ENCODE measurements at regions not wholly inside any gene's neighbourhood (a gene's known extent, or its start where the extent isn't known, plus 50 kb on each side); places are given as distances from the start of the nearest gene placed in this dataset.
"Not testable (repeated sequence)": the region's sequence is repeated elsewhere in the genome, so short reads cannot be mapped to it uniquely, and the experiment has no call there.

DNA sequence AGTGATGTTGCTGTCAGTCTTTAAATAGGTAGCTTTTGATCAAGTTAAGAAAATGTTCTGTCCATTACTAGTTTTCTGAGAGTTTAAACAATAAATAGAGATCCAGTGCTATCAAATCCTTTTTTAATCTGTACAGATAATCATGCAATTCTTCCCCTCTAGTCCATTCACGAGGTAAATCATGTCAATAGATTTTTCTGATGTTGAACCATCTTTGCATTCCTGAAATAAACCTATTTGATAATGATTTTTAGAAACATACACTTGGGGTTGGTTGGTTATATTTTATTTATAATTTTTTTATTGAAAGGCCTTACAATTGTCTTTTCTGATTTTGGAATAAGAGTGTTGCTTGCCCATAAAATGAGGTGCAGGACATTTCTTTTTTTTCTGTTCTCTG is 95.0 kb downstream of the FAM53A start:
- no peak for DNase-seq

DNA sequence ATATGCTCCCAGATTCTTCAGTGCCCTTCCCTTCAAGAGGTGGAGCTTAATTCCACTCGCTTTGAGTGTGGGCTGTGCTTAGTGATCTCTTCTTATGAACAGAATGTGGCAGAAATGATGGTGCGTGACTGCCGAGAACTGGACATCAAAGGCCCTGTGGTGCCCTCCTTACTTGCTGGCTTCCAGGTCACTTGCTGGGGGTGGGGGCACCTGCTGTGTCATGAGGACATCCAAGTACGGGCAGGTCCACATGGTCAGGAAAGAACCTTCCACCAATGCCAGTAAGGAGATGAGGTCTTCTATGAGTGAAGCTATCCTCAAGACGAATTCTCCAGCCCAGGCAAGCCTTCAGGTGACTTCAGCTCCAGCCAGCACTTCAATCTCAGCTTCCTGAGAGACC is 95.8 kb downstream of the FAM53A start:
- DNase-seq, result no peak

DNA sequence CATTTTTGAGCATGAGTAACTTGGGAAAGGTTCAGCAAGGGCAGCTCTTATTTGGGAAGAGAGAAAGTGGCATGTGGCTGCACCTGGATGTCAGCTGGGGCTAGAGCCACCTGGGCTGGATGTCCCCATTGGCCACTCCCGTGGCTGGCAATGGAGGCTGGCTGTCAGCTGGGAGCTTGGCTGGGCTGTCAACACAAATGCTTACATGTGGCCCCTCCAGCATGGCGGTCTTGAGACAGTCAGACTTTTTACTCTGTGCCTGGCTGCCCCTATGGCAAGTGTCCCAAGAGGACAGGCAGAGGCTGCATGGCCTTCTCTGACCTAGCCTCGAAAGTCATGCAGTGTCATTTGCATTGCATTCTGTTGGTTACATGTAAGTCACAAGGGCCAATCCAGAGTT is 99.6 kb downstream of the FAM53A start:
- DNase-seq, result no peak

DNA sequence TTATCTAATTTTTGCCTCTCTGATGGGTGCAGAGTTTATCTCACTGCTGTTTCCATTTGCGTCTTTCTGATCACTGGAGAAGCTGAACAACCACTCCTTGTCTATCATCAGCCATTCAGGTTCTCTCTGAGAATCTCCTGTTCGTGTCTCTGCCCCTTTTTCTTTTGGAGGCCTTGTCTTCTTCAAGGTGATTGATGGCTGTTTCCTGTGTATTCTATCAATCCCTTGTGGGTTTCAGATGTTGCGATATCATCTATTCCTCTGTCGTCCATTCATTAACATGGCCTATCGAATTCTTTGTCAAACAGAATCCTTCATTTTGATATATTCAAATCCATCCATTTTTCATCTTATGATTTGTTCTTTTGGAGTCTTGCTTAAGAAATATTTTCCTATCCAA is 100.3 kb downstream of the FAM53A start:
- DNase-seq, result no peak

DNA sequence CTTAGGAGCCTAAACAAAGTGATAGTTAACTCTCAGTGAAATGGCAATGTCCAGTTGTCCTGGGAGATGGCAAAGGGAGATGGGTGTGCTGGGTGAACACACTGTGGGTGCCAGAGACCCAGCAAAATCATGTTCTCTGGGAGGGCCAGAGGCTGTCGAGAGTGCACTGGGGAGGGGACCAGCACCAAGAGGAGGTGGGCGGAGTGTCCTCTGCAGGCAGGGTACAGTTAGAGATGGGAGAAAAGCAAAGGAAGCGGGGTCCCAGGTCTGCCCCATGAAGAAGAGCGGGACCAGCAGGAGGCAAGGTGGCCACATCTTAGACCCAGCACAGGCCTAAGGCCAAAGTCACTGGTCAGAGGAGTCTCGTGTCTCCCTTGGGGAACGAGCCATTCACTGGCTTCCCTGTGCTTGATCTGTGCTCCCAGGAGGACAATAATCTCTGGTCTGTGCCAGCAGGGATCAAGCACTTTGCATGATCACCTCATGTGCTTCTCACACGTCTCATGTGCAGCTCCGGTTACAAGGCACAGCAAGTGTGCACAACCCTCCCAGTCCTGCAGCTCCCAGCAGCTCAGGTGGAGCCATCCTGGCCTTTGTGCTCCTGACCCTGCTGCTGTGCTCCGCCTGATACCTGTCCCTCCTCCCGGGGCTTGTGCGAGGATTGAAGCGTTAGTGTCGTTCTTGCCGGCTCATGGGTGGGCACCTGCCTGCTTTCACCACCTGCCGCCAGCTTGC is 100.9 kb downstream of the FAM53A start:
- DNase-seq, result no peak

DNA sequence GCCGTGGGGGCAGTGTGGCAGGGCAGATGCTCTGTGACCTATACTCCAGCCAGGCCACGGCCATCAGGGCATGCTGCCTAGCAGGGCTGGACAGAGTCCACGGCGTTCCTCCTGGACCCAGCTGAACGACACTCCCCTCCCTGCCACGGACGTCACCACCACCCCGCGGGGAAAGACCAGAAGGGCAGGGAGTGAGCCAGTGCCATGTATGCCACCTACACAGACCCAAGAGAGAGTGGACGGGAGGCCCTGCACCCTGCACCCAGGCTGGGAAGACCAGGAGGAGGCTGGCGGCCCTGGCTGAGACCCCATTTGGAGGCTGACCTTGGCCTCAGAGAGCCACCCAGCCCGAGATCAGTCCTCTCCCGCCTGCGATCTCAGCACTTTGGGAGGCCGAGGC is 101.9 kb downstream of the FAM53A start:
- no peak for DNase-seq

DNA sequence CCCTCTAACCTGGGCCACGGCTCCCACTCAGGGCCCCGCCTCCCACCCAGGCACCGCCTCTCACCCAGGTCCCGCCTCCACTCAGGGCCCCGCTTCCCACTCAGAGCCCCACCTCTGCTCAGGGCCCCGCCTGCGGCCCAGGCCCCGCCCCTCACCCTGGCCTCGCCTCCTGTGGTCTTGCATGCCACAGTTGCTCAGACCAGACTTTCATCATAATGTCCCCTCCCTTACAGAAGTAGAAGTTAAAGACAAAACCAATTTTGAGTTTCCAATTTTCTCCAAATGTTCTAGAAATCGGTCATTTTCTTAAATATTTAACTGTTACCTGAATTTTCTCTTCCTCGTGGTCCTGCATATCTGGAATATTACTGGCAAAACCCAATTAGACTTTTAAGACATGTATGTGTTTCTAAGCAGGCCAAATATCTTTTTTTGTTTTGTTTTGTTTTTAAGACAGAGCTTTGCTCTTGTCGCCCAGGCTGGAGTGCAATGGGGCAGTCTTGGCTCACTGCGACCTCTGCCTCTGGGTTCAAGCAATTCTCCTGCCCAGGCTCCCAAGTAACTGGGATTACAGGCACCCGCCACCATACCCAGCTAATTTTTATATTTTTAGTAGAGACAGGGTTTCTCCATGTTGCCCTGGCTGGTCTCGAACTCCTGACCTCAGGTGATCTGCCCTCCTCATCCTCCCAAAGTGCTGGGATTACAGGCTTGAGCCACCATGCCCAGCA is 102.8 kb downstream of the FAM53A start:
- peak; percentile 29 to 67 for DNase-seq

DNA sequence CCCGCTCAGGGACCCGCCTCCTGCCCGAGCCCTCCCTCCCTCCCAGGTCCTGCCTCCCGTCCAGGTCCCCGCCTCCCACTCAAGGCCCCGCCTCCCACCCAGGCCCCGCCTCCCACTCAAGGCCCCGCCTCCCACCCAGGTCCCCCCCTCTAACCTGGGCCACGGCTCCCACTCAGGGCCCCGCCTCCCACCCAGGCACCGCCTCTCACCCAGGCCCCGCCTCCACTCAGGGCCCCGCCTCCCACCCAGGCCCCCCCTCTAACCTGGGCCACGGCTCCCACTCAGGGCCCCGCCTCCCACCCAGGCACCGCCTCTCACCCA is 103.5 kb downstream of the FAM53A start:
- DNase-seq, result not testable (repeated sequence)

DNA sequence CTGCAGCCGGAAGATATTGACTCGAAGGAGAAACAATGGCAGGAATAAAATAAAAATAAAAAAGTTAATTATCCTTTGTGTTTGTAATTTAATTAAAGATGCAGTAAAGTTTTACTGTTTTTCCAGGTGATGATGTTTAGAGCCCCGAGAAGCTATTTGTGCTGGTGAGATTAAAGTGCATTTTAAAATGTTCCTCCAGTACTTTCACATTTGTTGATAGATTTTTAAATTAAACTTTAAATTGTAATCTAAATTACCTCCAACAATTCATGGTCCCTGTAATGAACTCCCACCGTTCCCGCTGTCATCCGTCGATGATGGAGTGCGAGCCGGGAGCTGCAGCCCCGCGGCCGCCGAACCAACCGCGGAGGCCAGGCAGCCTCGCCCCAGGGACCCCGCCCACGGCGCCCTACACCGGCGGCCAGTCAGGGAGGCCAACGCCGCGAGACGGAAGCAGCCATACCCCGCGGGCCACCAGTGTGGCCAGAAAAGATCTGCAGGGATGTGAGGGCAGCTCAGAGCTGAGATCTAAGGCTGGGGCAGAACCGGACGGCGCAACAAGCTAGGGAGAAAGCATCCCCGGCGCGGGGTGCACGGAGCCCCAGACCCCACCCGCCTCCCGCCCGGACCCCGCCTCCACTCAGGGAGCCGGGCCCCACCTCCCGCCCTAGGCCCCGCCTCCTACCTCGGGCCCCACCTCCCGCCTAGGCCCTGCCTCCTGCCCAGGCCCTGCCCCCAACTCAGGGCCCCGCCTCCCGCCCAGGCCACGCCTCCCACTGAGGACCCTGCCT is 104.0 kb downstream of the FAM53A start:
- peak; percentile 3 to 95 for DNase-seq

DNA sequence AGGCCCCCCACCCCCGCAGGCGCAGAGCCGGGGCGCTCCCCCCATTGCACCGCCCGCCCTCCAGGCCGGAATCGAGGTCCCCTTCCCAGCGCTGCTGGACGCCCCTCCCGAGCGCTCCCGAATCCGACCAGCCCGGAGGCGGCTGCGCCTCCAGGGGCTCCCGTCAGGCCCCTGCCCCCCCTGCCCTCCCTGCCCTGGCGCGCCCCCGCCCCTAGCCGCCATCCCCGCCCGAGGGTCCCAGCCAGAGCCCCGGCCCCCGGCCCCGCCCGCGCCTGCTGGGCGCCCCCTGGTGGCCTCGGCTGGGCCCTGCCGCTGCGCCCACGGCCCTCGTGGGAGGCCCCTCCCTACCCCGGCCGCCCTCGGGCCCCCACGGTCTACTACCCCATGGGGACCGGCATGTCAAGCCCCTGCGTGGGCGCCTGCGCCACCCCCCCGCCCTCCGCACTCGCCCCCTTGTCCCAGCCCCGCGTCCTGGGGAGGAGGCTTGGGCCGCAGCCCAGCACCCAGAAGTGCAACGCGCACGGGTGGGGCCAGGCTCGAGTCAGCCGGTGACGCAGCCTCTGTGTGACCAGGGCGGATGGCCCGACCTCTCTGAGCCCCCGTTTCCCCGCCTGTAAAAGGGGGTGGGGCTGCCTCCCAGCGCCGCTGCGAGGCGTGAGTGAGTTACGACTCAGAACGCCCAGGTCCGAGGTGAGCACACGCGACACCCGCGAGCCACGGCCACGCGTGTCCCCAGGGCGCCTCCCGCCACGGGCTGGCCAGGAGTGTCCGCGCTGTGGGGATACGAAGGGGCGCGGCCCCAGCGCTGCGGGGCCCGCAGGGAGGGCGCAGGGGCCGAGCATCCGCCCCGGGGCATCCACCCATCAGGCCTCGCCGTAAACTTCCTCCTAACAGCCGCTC is 104.9 kb downstream of the FAM53A start:
- DNase-seq, result peak in 1 of 2 donors; percentile 96

DNA sequence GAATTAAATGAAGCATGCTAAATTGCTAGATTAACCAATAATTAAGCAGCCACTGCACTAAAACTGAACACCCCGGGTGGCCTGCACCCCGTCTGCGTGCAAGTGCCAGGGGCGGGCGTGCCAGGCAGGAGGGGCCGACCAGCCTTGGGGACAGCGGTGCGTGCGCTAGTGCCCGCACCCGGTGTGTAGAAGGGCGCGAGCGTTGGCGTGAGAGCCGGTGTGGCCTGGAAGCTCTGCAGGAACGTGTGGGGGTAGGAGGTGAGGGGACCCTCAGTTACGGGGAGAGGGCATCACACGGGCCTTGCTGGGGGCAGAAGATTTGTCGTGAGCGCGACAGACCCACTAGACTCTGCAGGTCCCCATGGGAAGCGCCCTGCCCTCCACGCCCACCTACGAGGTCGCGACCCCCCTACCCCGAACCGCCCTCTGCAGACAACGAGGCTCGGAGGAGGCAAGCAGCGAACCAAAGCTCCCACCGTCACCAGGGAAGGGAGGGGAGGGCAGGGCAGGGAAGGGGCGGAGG is 105.8 kb downstream of the FAM53A start:
- DNase-seq, result no peak

DNA sequence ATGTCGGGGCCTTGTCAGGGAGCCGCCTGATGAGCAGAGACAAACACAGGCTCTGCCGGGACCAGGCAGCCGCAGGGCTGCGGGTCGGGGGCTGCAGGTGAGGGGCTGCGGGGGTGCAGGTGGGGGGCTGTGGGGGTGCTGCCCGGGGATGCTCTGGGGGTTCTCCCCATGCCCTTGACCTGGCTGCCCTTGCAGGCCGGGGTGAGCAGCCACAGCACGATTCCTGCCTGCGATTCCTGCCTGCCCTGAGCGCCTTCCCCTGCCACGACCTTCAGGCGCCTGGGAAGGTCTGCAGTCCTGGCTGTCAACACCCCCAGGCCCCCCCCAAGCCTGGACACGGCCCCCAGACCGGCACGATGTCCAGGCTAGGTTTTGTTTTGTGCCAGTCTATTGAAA is 106.3 kb downstream of the FAM53A start:
- DNase-seq, result no peak

DNA sequence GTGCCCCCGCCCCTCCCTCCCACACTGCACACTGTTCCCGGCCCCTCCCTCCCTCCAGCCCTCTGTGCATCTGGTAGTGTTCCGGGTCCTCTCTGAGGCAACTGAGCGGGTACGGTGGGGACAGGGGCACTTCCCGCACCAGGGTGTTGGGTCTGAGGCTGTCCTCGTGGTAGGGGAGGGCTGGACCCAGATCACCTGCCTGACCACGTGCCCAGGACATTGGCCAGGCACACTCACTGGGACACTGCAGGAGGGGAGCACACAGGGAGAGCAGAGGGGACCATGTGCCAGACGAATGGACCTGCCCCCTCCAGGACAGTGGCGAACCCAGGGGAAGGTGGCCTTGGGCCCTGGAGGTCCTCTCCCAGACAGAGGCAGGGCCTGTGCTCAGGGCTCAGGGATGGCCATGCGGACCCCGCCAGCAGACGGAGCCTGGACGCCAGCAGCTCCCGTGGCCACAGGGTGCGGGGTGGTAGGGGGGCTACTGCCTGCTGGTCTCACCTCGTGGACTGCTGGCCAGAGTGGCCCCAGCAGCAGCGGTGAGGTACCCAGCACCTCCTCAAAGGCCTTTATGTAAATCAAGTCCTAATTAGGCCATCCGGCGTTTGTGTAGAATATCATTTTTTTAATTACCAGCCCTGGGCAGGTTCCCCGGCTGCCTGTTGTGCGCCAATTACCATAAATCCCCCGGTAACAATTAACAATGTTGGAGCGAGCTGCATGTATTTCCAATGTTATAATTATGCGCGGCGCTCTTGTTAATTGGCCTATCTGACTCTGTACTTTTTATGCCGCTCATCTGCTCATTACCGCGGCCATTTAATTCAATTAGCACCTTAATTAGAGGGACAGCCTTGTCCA is 106.9 kb downstream of the FAM53A start:
- no peak for DNase-seq

DNA sequence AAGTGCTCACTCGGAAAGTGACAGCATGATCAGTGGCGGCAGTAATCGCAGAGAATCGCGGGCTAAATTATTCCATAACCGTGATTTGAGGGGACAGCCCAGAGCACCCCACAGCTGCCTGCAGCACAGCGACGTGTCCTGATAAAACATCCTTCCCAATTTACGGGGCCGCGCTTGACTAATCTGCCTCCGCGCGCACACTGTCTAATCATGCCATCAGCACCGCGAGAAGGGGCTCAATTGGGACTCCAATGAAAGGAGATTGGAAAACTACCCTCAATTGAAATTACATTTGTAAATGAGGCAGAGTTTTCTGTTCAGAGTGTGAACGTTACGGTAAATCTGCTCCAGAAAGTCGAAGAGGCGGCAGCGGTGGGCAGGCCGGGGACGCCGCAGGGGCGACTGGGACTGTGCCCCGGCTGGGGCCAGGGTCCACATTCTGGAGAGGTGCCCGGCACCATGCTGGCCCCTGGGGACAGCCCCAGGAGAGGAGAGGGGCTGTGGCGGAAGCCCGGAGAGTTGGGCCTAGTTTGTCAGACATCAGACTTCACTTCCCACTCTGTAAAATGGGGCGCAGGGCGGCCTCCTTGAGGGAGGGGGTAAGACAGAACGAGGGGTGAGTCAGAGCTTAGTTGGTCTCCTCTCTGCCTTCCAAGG is 107.7 kb downstream of the FAM53A start:
- DNase-seq, result no peak

DNA sequence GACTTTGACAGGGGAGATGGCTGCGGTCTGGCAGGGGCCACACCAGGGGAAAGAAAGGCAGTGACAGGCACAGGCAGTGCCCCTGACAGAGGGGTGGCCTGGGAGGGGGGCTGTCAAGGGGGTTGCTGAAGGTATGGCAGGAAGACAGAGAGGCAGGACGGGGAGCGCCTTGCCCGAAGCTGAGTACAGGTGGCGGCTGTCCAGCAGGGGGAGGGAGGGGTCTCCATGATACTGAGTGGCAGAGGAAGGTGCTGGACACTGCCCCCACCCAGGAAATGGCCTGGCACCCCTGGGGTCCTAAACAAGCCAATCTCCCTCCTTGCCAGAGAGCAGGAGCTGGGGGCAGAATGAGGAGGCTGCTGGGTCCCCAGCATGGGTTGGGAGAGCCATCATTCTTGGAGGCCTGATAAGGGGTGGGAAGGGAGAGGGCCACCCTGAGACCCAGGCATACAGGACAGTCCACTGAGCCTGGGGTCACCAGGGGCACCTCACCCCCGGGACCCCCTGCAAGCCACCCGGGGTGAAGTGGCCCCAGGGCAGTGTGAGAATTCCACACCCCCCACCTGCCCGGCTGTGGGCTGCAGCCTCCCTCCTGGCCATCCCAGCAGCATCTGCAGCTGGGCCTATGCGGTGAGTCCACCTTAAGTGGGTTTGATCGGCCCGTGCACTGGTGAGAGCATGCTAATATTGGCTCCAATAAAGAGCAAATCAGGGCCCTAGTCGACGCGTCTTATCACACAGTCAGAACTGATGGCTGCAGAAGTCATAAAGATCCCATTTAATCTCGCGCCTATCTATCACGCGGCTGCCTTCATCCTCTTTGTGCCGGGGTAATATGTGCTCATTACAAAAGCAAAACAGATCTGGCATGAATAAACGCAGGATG is 108.5 kb downstream of the FAM53A start:
- no peak for DNase-seq

DNA sequence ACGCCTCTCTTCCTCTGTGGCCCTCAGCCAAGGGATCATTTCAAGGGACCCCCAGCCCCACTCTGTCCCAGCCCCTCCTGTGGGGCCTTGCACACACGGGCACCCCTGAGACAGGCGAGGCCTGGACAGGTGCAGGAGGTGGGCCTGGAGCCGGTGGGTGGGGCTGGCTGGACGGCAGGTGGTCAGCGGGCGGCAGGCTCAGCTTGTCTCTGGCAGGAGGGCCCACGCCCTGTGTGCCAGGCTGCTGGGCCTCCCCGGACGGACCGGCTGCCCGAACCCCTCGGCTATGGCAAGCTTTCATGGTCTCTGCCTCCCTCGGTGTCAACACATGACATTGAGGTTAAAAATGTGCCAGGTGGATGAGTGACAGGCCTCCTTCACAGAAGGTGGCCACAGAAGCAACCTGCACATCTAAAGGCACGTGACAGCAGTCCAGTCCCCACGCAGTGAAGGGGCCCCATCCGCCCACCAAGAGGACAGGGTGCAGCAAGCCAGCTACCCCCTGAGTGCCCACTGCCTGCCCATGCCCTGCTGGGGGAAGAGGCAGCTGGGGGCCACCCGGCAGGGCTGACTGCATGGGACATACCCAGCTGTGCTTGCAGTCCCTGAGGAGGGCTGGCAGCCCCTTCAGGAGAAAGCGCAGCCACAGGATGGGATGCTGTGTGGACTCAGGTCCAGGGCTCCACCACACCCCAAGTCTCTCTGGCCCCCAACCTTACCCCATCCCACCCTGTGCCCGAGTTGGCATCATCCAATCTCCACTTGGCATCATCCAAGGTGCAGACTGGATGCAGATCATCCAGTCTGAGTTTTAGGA is 109.3 kb downstream of the FAM53A start:
- DNase-seq, result no peak

DNA sequence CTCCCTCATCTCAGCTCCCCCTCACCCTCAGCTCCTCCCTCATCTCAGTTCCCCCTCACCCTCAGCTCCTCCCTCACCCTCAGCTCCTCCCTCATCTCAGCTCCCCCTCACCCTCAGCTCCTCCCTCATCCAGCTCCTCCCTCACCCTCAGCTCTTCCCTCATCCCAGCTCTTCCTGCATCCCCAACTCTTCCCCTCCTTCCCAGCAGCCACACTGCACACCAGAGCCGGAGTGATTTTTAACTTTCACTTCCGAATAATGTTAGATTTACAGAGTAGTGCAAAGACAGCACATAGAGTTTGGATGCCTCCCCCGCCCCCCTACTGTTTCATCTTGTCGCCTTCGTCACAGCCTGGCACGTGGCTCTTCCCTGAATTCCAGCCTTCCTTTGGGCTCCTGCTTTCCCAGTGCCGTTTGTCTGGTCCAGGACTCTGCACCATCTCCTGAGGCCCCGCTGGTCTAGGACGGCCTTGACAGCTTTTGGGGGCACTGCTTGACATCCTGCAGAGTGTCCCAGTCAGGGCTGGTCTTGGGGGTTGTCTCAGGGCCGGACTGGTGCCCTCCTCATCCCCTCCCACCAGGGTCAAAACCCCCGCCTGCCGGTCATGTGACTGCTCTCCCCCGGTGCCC is 110.2 kb downstream of the FAM53A start:
- DNase-seq, result no peak

DNA sequence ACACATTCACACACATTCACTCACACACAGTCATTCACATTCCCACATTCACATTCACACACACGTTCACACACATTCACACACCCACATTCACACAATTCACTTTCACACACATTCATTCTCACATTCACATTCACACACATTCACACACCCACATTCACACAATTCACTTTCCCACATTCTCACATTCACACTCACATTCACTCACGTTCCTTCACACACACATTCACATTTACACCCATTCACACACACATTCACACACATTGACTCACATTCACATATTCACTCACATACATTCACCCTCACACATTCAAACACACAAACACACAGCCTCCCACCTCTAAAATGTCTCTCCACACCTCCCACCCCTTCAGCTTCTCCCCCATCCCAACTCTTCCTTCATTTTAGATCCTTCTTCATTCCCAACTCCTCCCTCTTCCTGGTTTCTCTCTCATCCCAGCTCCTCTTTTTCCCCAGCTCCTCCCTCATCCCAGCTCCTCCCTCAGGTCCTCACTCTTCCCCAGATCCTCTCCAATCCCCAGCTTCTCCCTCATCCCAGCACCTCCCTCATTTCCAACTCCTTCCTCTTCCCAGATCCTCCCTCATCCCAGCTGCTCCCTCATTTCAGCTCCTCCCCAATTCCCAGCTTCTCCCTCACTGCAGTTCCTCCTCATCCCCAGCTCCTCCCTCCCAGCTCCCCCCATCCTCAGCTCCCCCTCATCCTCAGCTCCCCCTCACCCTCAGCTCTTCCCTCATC is 111.0 kb downstream of the FAM53A start:
- no peak for DNase-seq
